ENCODE measurements at regions not wholly inside any gene's neighbourhood (a gene's known extent, or its start where the extent isn't known, plus 50 kb on each side); places are given as distances from the start of the nearest gene placed in this dataset.

GRCh38 chr2:181372646-181373040 lies 84.5 kb upstream of the ITGA4 start:
- DNase-seq (ENCODE audit: low read depth, low spot score) (no peak), ATAC-seq (no peak)
- BruUV-seq (replicated peaks): no TSS peak
- ChIA-PET CTCF (no interaction called here), RAD21 (ENCODE audit: low non-redundant PET in 1 of 2, low total read pairs in 2 of 2, uncharacterized antibody in 2 of 2, unreplicated experiment in 2 of 2) (no interaction called here), POLR2A (no interaction called here)
- no peaks in the 10 kb centered on the region for H3K9me3 ChIP-seq (ENCODE audit: control insufficient read depth in 1 of 2, insufficient read depth in 1 of 2, low read depth in 1 of 2, low read length in 2 of 2)
- no peaks in the 10 kb centered on the region for H3K9me2 ChIP-seq (ENCODE audit: insufficient read depth)
- no peaks in the 10 kb centered on the region for H3K4me1 ChIP-seq (ENCODE audit: control insufficient read depth in 1 of 2, insufficient read depth in 2 of 2, low read length in 2 of 2)
- no peaks in the 10 kb centered on the region for H4K20me1 ChIP-seq (ENCODE audit: insufficient read depth)
- H3K79me2 ChIP-seq (ENCODE audit: insufficient read depth, low read length): no peaks in the 10 kb centered on the region
- H3K27ac ChIP-seq (ENCODE audit: low read depth, low read length): no peak overlapping the region
- H3K27me3 ChIP-seq (ENCODE audit: insufficient read depth, low read length): no peaks in the 10 kb centered on the region
- intact Hi-C loops (cut with micrococcal nuclease): no loop called here
- H3K9ac ChIP-seq (ENCODE audit: low read length): no peak overlapping the region
- TF ChIP-seq POLR2A (IDR thresholded peaks at IDR 0.05; ENCODE audit: borderline replicate concordance, extremely low read depth, insufficient read depth, insufficient read length) (no peak), ZNF274 (IDR thresholded peaks at IDR 0.05; ENCODE audit: low read depth, low read length) (no peak), SRF (IDR thresholded peaks at IDR 0.05; ENCODE audit: low read depth) (no peak)
- H2AFZ ChIP-seq (ENCODE audit: low read depth, low read length, poor library complexity, severe bottlenecking): no peak overlapping the region
- H3K36me3 ChIP-seq (ENCODE audit: control insufficient read depth in 1 of 2, insufficient read depth in 2 of 2, low read length in 2 of 2): no peaks in the 10 kb centered on the region
- H3K4me3 ChIP-seq (replicated peaks in 1 of 2; ENCODE audit: low read depth in 1 of 2, low read length in 2 of 2): no peak overlapping the region
- no peak overlapping the region for H3K4me2 ChIP-seq (ENCODE audit: low read length)

- Histone ChIP-seq H3K27me3 (ENCODE audit: insufficient read depth, low read length) (no peaks in the 10 kb centered on the region), H4K20me1 (ENCODE audit: insufficient read depth) (no peaks in the 10 kb centered on the region), H3K4me3 (replicated peaks in 1 of 2; ENCODE audit: low read depth in 1 of 2, low read length in 2 of 2) (no peak overlapping the region), H3K36me3 (ENCODE audit: control insufficient read depth in 1 of 2, insufficient read depth in 2 of 2, low read length in 2 of 2) (no peaks in the 10 kb centered on the region), H3K4me2 (ENCODE audit: low read length) (no peak overlapping the region), H3K9me2 (ENCODE audit: insufficient read depth) (no peaks in the 10 kb centered on the region), H3K79me2 (ENCODE audit: insufficient read depth, low read length) (no peaks in the 10 kb centered on the region), H2AFZ (ENCODE audit: low read depth, low read length, poor library complexity, severe bottlenecking) (no peak overlapping the region), H3K9ac (ENCODE audit: low read length) (no peak overlapping the region), H3K9me3 (ENCODE audit: control insufficient read depth in 1 of 2, insufficient read depth in 1 of 2, low read depth in 1 of 2, low read length in 2 of 2) (no peaks in the 10 kb centered on the region), H3K4me1 (ENCODE audit: control insufficient read depth in 1 of 2, insufficient read depth in 2 of 2, low read length in 2 of 2) (no peaks in the 10 kb centered on the region), H3K27ac (ENCODE audit: low read depth, low read length) (no peak overlapping the region)
- ATAC-seq (no peak), DNase-seq (ENCODE audit: low read depth, low spot score) (no peak)
- no TSS peak for BruUV-seq (replicated peaks)
- intact Hi-C loops (cut with micrococcal nuclease): no loop called here
- TF ChIP-seq EZH2phosphoT487 (IDR thresholded peaks at IDR 0.05; ENCODE audit: borderline replicate concordance) (no peak), CTCF (IDR thresholded peaks at IDR 0.05 in 2 of 3, conservative IDR thresholded peaks at IDR 0.05 in 1 of 3; ENCODE audit: borderline replicate concordance in 1 of 3, insufficient read depth in 1 of 3, low read depth in 2 of 3, low read length in 2 of 3) (no peak)
- ChIA-PET POLR2A (no interaction called here), CTCF (no interaction called here), RAD21 (ENCODE audit: low non-redundant PET in 1 of 2, low total read pairs in 2 of 2, uncharacterized antibody in 2 of 2, unreplicated experiment in 2 of 2) (no interaction called here)
These were observed 82.2 kb upstream of the ITGA4 start for GRCh38 chr2:181374781-181375675.

Measured in HCT116 (cell line).